HepG2 (cell line): ENCODE measurements at regions not wholly inside any gene's neighbourhood (a gene's known extent, or its start where the extent isn't known, plus 50 kb on each side); places are given as distances from the start of the nearest gene placed in this dataset.

ENCODE experiments used
- ATAC-seq: fragments of 200-7000 bp; cut with Tn5 transposase; 3 replicates; pipeline ENCODE4 v1.9.1; 2020; ENCODE audit warnings: mild to moderate bottlenecking, moderate library complexity
- BruUV-seq: library from RNA; stranded (reverse); fragments of 400-500 nt; replicated peaks from 2 replicates; lab custom pipeline; 2021; lab: Mats Ljungman, UMichigan
- CTCF ChIA-PET: fragments of 300-600 bp; formaldehyde crosslinking; extraction: SDS; loops from one replicate; lab custom pipeline; 2021; ENCODE audit warnings: low total read pairs, inconsistent platforms, low intra/inter-chr PET ratio; lab: Yijun Ruan, JAX
- POLR2A ChIA-PET: fragments of 350-600 bp; sonication (Branson Sonifier 250); formaldehyde crosslinking; loops from one replicate; lab custom pipeline; 2020; ENCODE audit warnings: antibody characterized with exemption, inconsistent platforms; lab: Yijun Ruan, JAX
- DNase-seq: peaks from one replicate; pipeline ENCODE4 v3.0.0-alpha.2; 2015; ENCODE audit warnings: low spot score
- FAIRE-seq: peaks from 3 replicates; lab custom pipeline; 2011; peaks lifted over from hg19 to GRCh38; lab: Jason Lieb, UNC
- H2AFZ ChIP-seq: one replicate; pipeline ENCODE4 v1.6.1; 2011; ENCODE audit warnings: low read length, inconsistent platforms
- H3K27ac ChIP-seq: fragments of 300-600 bp; 3 replicates; pipeline ENCODE4 v1.8.0; 2011; ENCODE audit warnings: mixed run types, mild to moderate bottlenecking, mixed read lengths, low read length, inconsistent platforms; ENCODE audit not compliant: insufficient read depth; ENCODE audit errors: extremely low read length
- H3K27me3 ChIP-seq, 2 experiments: fragments of 200-600 bp in 1 of 2; 2 replicates in 1 of 2; 3 replicates in 1 of 2; pipeline versions ENCODE4 v1.6.0 to v1.8.0; 2011; ENCODE audit warnings: low read length in 2 of 2, mild to moderate bottlenecking in 2 of 2, moderate library complexity in 2 of 2, inconsistent platforms in 1 of 2; ENCODE audit not compliant: insufficient read depth in 2 of 2, control insufficient read depth in 1 of 2
- H3K36me3 ChIP-seq, 2 experiments: fragments of 200-600 bp in 1 of 2; replicated peaks in 1 of 2; 2 replicates in 1 of 2; 3 replicates in 1 of 2; pipeline versions ENCODE4 v1.5.1 to v1.8.0; 2011; ENCODE audit warnings: low read length in 2 of 2, inconsistent platforms in 1 of 2; ENCODE audit not compliant: insufficient read depth in 2 of 2, control insufficient read depth in 1 of 2
- H3K4me1 ChIP-seq: 2 replicates; pipeline ENCODE4 v1.5.1; 2012; ENCODE audit warnings: low read length, inconsistent platforms; ENCODE audit not compliant: insufficient read depth
- H3K4me2 ChIP-seq: 2 replicates; pipeline ENCODE4 v1.6.0; 2011; ENCODE audit warnings: low read depth, low read length, inconsistent platforms
- H3K4me3 ChIP-seq, 3 experiments: fragments of 200-600 bp in 1 of 3; sonication (generic), shearing (Covaris generic) in 1 of 3; replicated peaks in 1 of 3; 2 replicates each; pipeline ENCODE4 v1.5.1; 2011 to 2016; ENCODE audit warnings: low read length in 3 of 3, inconsistent platforms in 2 of 3, low read depth in 2 of 3, mild to moderate bottlenecking in 2 of 3, control low read depth in 1 of 3, mixed read lengths in 1 of 3; ENCODE audit not compliant: insufficient read depth in 1 of 3
- H3K79me2 ChIP-seq: one replicate; pipeline ENCODE4 v1.6.1; 2011; ENCODE audit warnings: low read length, inconsistent platforms; ENCODE audit not compliant: insufficient read depth
- H3K9ac ChIP-seq: 2 replicates; pipeline ENCODE4 v1.6.0; 2011; ENCODE audit warnings: mild to moderate bottlenecking, low read depth, low read length, inconsistent platforms; ENCODE audit not compliant: insufficient read depth
- H3K9me3 ChIP-seq: 2 replicates; pipeline ENCODE4 v1.5.1; 2012; ENCODE audit warnings: mild to moderate bottlenecking, low read length
- H4K20me1 ChIP-seq: 2 replicates; pipeline ENCODE4 v1.6.0; 2011; ENCODE audit warnings: inconsistent platforms, mild to moderate bottlenecking, low read length, moderate library complexity; ENCODE audit not compliant: insufficient read depth
- ARNTL ChIP-seq: sonication (generic); formaldehyde crosslinking; IDR thresholded peaks from 2 replicates; pipeline ENCODE4 v1.4.0; 2020; ENCODE audit warnings: mild to moderate bottlenecking, missing genetic modification reagents
- ATF4 ChIP-seq, 2 experiments: fragments of 450-650 bp in 1 of 2; sonication (generic) in 1 of 2; formaldehyde crosslinking; IDR thresholded peaks; 2 replicates each; pipeline versions ENCODE4 v1.5.0 to v1.8.0; 2020 to 2022; ENCODE audit warnings: mild to moderate bottlenecking in 1 of 2, missing genetic modification reagents in 1 of 2
- CTCF ChIP-seq: sonication (generic); formaldehyde crosslinking; IDR thresholded peaks from 2 replicates; pipeline ENCODE4 v1.5.0; 2020; ENCODE audit warnings: mild to moderate bottlenecking, missing genetic modification reagents, moderate library complexity
- EP300 ChIP-seq, 3 experiments: sonication (generic) in 1 of 3; formaldehyde crosslinking in 1 of 3; IDR thresholded peaks; 2 replicates each; pipeline versions ENCODE4 v1.5.1 to v1.6.1; 2011 to 2020; ENCODE audit warnings: low read depth in 2 of 3, low read length in 2 of 3, borderline replicate concordance in 1 of 3, improper control_type of control experiment in 1 of 3, mild to moderate bottlenecking in 1 of 3, missing genetic modification reagents in 1 of 3, moderate library complexity in 1 of 3
- FOXC1 ChIP-seq: sonication (generic); formaldehyde crosslinking; IDR thresholded peaks from 2 replicates; pipeline ENCODE4 v1.8.0; 2022; ENCODE audit warnings: mild to moderate bottlenecking, missing genetic modification reagents, borderline replicate concordance
- HDAC6 ChIP-seq: fragments of 200-600 bp; sonication (generic); IDR thresholded peaks from 2 replicates; pipeline ENCODE4 v1.7.0; 2017; ENCODE audit warnings: mild to moderate bottlenecking, antibody characterized with exemption, low read length, low read depth
- HMG20B ChIP-seq: conservative IDR thresholded peaks from 2 replicates; pipeline ENCODE4 v1.6.1; 2016; ENCODE audit warnings: missing genetic modification reagents, missing compliant biosample characterization
- SMC3 ChIP-seq: IDR thresholded peaks from 2 replicates; pipeline ENCODE4 v1.6.1; 2011; ENCODE audit warnings: low read length, improper control_type of control experiment
- STAG1 ChIP-seq: sonication (generic); formaldehyde crosslinking; IDR thresholded peaks from 2 replicates; pipeline ENCODE4 v1.4.0; 2020; ENCODE audit warnings: missing genetic modification reagents
- WGBS: methylation state at CpG from one replicate; pipeline ENCODE4 v1.1.6; 2017; ENCODE audit warnings: low lambda C conversion rate; 5-methylcytosine and 5-hydroxymethylcytosine counted together
- in situ Hi-C: cut with HindIII; loops from 2 replicates; pipeline ENCODE4 v1.10.0; 2017; ENCODE audit warnings: low pct_unique_long_range_greater_than_20kb; ENCODE audit not compliant: extremely low pct_ligation_motif_present
- intact Hi-C: fragments of 100-400 bp; cut with micrococcal nuclease; formaldehyde crosslinking; loops from one replicate; pipeline ENCODE4 v1.10.0; 2022; ENCODE audit not compliant: unreplicated experiment
- TF ChIP-seq, protein P1 (sequence below): sonication (generic); formaldehyde crosslinking; IDR thresholded peaks from 2 replicates; pipeline ENCODE4 v1.5.1; 2020; ENCODE audit warnings: mild to moderate bottlenecking, moderate library complexity, missing genetic modification reagents
- TF ChIP-seq, protein P2 (sequence below): sonication (generic); formaldehyde crosslinking; IDR thresholded peaks from 2 replicates; pipeline ENCODE4 v1.5.1; 2020; ENCODE audit warnings: missing genetic modification reagents, mild to moderate bottlenecking, borderline replicate concordance

GRCh38 chr12:60684988-60685655 lies 1089.3 kb downstream of the SLC16A7 start:
- in situ Hi-C loops, result loop anchor here (10.0 kb wide), 1 partner anchor 1510 kb away; a partner anchor contains a TSS
- intact Hi-C loops, result loop anchor here (5.0 kb wide), 2 partner anchors 852 to 1322 kb away; no protein-coding TSS in a partner anchor
- WGBS, result 30% methylated on average over 10 of the region's 12 CpGs
- FAIRE-seq (no peak), DNase-seq (no peak), ATAC-seq (peak; percentile 60; the same call in 2 of the 3 replicates)
- no peak overlapping the region for H3K27ac ChIP-seq
- no peak overlapping the region for H3K9ac ChIP-seq
- H4K20me1 ChIP-seq, result no peaks in the 10 kb centered on the region
- no peaks in the 10 kb centered on the region for H3K27me3 ChIP-seq
- H3K4me3 ChIP-seq, result no peak overlapping the region
- TF ChIP-seq STAG1 (CRISPR knock-in tag), result peak; percentile 35
- 0 out of 2 replicates have a peak, but pooled peaks have one; percentile 28 for TF ChIP-seq CTCF (CRISPR knock-in tag)
- no peak for TF ChIP-seq FOXC1 (CRISPR knock-in tag)
- TF ChIP-seq SMC3, result peak; percentile 31; the same call in 1 of the 2 replicates
- TF ChIP-seq HDAC6, result no peak
- no peaks in the 10 kb centered on the region for H3K4me1 ChIP-seq
- peaks cover 42% of the 10 kb centered on the region for H3K9me3 ChIP-seq
- ChIA-PET CTCF (interaction anchor here (1.0 kb wide), 1 partner anchor 1309 kb away, joined by 3 read pairs; no protein-coding TSS in a partner anchor), POLR2A (no interaction called here)
- BruUV-seq, result no TSS peak
- no peak overlapping the region for H3K4me2 ChIP-seq
- H3K36me3 ChIP-seq, result no peaks in the 10 kb centered on the region
- no peak overlapping the region for H2AFZ ChIP-seq
- H3K79me2 ChIP-seq, result no peaks in the 10 kb centered on the region

DNA sequence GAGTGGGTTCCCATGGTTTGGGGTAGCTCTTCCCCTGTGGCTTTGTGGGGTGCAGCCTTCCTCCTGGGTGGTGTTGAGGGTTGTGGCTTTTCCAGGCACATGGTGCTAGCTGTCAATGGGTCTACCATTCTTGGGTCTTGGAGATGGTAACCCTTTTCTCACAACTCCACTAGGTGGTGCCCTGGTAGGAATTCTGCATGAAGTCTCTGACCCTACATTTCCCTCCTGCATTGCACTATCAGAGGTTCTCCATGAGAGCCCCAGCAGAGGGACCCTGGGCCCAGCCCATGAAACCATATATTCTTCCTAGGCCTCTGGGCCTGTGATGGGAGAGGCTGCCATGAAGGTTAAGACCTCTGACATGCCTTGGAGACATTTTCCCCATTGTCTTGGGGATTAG lies 1093.3 kb downstream of the SLC16A7 start:
- Histone ChIP-seq H3K9me3 (peaks cover 39% of the 10 kb centered on the region), H3K4me1 (no peaks in the 10 kb centered on the region), H3K4me3 (no peak overlapping the region), H3K27me3 (no peaks in the 10 kb centered on the region), H3K27ac (no peak overlapping the region), H2AFZ (no peak overlapping the region), H3K79me2 (no peaks in the 10 kb centered on the region), H3K9ac (no peak overlapping the region), H3K36me3 (no peaks in the 10 kb centered on the region), H4K20me1 (no peaks in the 10 kb centered on the region), H3K4me2 (no peak overlapping the region)
- no peak for FAIRE-seq
- no peak for ATAC-seq
- POLR2A ChIA-PET, result no interaction called here
- in situ Hi-C loops (loop anchor here (10.0 kb wide), 1 partner anchor 1506 kb away; a partner anchor contains a TSS), intact Hi-C loops (loop anchor here (5.0 kb wide), 2 partner anchors 848 to 1318 kb away; no protein-coding TSS in a partner anchor)
- DNase-seq, result no peak
- CTCF ChIA-PET, result no interaction called here
- BruUV-seq, result no TSS peak
- TF ChIP-seq, protein P1, sequence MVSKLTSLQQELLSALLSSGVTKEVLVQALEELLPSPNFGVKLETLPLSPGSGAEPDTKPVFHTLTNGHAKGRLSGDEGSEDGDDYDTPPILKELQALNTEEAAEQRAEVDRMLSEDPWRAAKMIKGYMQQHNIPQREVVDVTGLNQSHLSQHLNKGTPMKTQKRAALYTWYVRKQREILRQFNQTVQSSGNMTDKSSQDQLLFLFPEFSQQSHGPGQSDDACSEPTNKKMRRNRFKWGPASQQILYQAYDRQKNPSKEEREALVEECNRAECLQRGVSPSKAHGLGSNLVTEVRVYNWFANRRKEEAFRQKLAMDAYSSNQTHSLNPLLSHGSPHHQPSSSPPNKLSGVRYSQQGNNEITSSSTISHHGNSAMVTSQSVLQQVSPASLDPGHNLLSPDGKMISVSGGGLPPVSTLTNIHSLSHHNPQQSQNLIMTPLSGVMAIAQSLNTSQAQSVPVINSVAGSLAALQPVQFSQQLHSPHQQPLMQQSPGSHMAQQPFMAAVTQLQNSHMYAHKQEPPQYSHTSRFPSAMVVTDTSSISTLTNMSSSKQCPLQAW (CRISPR knock-in tag), result no peak
- TF ChIP-seq ATF4 (CRISPR knock-in tag; IDR thresholded peaks at IDR 0.05), result no peak
- TF ChIP-seq HMG20B (CRISPR knock-in tag), result no peak
- TF ChIP-seq, protein P2, sequence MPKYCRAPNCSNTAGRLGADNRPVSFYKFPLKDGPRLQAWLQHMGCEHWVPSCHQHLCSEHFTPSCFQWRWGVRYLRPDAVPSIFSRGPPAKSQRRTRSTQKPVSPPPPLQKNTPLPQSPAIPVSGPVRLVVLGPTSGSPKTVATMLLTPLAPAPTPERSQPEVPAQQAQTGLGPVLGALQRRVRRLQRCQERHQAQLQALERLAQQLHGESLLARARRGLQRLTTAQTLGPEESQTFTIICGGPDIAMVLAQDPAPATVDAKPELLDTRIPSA (CRISPR knock-in tag), result no peak
- TF ChIP-seq EP300 (IDR thresholded peaks at IDR 0.05; ENCODE audit: low read depth in 2 of 2, low read length in 2 of 2), result no peak
- TF ChIP-seq EP300 (CRISPR knock-in tag; IDR thresholded peaks at IDR 0.05; ENCODE audit: borderline replicate concordance), result no peak
- TF ChIP-seq ARNTL, result no peak
